ENCODE measurements at regions not wholly inside any gene's neighbourhood (a gene's known extent, or its start where the extent isn't known, plus 50 kb on each side); places are given as distances from the start of the nearest gene placed in this dataset.

DNA sequence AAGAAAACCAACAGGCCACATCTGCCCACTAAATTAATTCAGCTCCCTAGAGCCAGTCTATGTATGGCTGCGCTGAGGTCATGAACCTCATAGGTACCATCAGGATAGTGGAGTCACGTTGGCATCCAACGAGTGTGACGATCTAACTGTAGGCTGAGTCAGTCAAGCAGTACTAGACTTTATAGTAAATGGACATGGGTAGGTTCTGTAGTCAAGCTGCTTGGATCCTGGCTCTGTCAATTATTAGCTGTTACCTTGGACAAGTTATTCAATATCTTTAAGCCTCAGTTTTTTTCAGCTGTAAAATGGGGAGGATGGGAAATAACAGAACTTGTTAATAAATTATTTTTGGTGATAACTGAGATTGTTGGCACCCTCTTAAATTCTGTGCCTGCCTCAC lies 432.4 kb upstream of the RASGEF1B start (continued):
- TF ChIP-seq FOSL1 (IDR thresholded peaks at IDR 0.05; ENCODE audit: insufficient read depth, low read depth, low read length) (no peak), CBX8 (IDR thresholded peaks at IDR 0.05; ENCODE audit: borderline replicate concordance, low read depth, low read length) (no peak)
- TF ChIP-seq, protein P1, sequence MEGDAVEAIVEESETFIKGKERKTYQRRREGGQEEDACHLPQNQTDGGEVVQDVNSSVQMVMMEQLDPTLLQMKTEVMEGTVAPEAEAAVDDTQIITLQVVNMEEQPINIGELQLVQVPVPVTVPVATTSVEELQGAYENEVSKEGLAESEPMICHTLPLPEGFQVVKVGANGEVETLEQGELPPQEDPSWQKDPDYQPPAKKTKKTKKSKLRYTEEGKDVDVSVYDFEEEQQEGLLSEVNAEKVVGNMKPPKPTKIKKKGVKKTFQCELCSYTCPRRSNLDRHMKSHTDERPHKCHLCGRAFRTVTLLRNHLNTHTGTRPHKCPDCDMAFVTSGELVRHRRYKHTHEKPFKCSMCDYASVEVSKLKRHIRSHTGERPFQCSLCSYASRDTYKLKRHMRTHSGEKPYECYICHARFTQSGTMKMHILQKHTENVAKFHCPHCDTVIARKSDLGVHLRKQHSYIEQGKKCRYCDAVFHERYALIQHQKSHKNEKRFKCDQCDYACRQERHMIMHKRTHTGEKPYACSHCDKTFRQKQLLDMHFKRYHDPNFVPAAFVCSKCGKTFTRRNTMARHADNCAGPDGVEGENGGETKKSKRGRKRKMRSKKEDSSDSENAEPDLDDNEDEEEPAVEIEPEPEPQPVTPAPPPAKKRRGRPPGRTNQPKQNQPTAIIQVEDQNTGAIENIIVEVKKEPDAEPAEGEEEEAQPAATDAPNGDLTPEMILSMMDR (IDR thresholded peaks at IDR 0.05; ENCODE audit: control extremely low read depth in 1 of 3, insufficient read depth in 1 of 3, low read depth in 1 of 3, low read length in 3 of 3) = no peak

Measured in H1 (cell line).